ENCODE measurements at regions not wholly inside any gene's neighbourhood (a gene's known extent, or its start where the extent isn't known, plus 50 kb on each side); places are given as distances from the start of the nearest gene placed in this dataset.

GRCh38 chr5:25701936-25702335, 1057.2 kb upstream of the CDH10 start:
- TF ChIP-seq CTCF (IDR thresholded peaks at IDR 0.05; ENCODE audit: insufficient read depth, low read length, poor library complexity, severe bottlenecking) = no peak
- TF ChIP-seq EZH2phosphoT487 (conservative IDR thresholded peaks at IDR 0.05; ENCODE audit: low read length) = no peak

Data from SU-DHL-6 (cell line).